ENCODE measurements at regions not wholly inside any gene's neighbourhood (a gene's known extent, or its start where the extent isn't known, plus 50 kb on each side); places are given as distances from the start of the nearest gene placed in this dataset.

DNA sequence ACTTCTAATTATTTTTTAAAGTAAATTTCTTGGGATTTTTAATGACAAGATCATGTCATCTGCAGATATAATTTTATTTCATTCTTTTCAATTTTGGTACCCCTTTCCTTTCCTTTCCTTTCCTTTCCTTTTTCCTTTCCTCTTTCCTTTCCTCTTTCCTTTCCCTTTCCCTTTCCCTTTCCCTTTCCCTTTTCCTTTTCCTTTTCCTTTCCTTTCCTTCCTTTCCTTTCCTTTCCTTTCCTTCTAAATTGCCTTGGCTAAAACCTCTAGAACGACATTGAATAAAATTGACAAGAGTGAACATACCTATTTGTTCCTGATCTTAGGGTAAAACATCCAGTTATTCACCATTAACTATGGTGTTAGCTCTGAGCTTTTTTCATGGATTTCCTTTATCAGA, 334.1 kb downstream of the NDFIP2 start:
- TF ChIP-seq, protein P1, sequence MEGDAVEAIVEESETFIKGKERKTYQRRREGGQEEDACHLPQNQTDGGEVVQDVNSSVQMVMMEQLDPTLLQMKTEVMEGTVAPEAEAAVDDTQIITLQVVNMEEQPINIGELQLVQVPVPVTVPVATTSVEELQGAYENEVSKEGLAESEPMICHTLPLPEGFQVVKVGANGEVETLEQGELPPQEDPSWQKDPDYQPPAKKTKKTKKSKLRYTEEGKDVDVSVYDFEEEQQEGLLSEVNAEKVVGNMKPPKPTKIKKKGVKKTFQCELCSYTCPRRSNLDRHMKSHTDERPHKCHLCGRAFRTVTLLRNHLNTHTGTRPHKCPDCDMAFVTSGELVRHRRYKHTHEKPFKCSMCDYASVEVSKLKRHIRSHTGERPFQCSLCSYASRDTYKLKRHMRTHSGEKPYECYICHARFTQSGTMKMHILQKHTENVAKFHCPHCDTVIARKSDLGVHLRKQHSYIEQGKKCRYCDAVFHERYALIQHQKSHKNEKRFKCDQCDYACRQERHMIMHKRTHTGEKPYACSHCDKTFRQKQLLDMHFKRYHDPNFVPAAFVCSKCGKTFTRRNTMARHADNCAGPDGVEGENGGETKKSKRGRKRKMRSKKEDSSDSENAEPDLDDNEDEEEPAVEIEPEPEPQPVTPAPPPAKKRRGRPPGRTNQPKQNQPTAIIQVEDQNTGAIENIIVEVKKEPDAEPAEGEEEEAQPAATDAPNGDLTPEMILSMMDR (IDR thresholded peaks at IDR 0.05) = no peak
- no peak for TF ChIP-seq POLR2A (IDR thresholded peaks at IDR 0.05)
